Bronchial epithelial cell (primary cell): ENCODE measurements at regions not wholly inside any gene's neighbourhood (a gene's known extent, or its start where the extent isn't known, plus 50 kb on each side); places are given as distances from the start of the nearest gene placed in this dataset.
A peak's percentile ranks its signal among the peaks of the same experiment; 100 is the strongest.

Source experiments
- DNase-seq: peaks from one replicate; pipeline ENCODE4 v3.0.0-alpha.2; 2010; ENCODE audit warnings: low read depth
- FAIRE-seq: peaks from 2 replicates; lab custom pipeline; 2011; peaks lifted over from hg19 to GRCh38; lab: Jason Lieb, UNC
- H3K27me3 ChIP-seq: 2 replicates; pipeline ENCODE4 v1.5.1; 2011; ENCODE audit warnings: low read length; ENCODE audit not compliant: control insufficient read depth, insufficient read depth
- H3K36me3 ChIP-seq: 2 replicates; pipeline ENCODE4 v1.5.1; 2011; ENCODE audit warnings: low read length; ENCODE audit not compliant: control insufficient read depth, insufficient read depth
- H3K4me3 ChIP-seq: 2 replicates; pipeline ENCODE4 v1.5.1; 2011; ENCODE audit warnings: mild to moderate bottlenecking, low read depth, low read length, control low read depth
- TF ChIP-seq, protein P1 (sequence below): IDR thresholded peaks from 2 replicates; pipeline ENCODE4 v1.5.1; 2011; ENCODE audit warnings: mild to moderate bottlenecking, moderate library complexity, low read length, control low read depth, inconsistent platforms; ENCODE audit not compliant: insufficient read depth, severe bottlenecking

DNA sequence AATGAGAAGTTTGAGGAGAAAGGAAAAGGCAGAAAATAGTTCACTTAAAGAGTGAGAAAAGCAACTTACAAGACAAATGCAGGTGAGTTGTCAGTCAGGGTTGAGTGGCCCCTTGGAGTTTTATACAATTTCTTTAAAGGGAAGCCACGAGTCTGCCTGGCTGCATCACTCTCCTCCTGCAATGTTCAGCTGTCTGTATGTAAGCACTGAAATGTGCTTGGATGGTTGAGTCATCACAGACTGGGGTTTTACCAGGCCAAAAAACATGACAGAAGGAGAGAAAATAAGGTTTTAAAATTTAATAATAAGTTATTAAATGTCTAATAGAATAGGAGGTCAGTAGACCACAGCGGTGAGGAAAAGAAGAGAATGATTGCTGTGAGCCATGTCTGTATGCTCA is 51.0 kb upstream of the FGF14 start:
- no peak for FAIRE-seq
- H3K36me3 ChIP-seq = no peaks in the 10 kb centered on the region
- TF ChIP-seq, protein P1, sequence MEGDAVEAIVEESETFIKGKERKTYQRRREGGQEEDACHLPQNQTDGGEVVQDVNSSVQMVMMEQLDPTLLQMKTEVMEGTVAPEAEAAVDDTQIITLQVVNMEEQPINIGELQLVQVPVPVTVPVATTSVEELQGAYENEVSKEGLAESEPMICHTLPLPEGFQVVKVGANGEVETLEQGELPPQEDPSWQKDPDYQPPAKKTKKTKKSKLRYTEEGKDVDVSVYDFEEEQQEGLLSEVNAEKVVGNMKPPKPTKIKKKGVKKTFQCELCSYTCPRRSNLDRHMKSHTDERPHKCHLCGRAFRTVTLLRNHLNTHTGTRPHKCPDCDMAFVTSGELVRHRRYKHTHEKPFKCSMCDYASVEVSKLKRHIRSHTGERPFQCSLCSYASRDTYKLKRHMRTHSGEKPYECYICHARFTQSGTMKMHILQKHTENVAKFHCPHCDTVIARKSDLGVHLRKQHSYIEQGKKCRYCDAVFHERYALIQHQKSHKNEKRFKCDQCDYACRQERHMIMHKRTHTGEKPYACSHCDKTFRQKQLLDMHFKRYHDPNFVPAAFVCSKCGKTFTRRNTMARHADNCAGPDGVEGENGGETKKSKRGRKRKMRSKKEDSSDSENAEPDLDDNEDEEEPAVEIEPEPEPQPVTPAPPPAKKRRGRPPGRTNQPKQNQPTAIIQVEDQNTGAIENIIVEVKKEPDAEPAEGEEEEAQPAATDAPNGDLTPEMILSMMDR = no peak
- no peak overlapping the region for H3K4me3 ChIP-seq
- DNase-seq = peak; percentile 7
- no peaks in the 10 kb centered on the region for H3K27me3 ChIP-seq
